ENCODE measurements at regions not wholly inside any gene's neighbourhood (a gene's known extent, or its start where the extent isn't known, plus 50 kb on each side); places are given as distances from the start of the nearest gene placed in this dataset.

GRCh38 chr11:121741761-121742361 is 289.1 kb upstream of the SORL1-AS1 start:
- no peak for DNase-seq (ENCODE audit: low spot score)
- no peak for TF ChIP-seq CTCF (IDR thresholded peaks at IDR 0.05; ENCODE audit: extremely low read depth, missing control alignments)

GRCh38 chr11:121741351-121741760 is 288.6 kb upstream of the SORL1-AS1 start:
- no peak for DNase-seq (ENCODE audit: low spot score)
- no peak for TF ChIP-seq CTCF (IDR thresholded peaks at IDR 0.05; ENCODE audit: extremely low read depth, missing control alignments)

- no peak for TF ChIP-seq CTCF (IDR thresholded peaks at IDR 0.05; ENCODE audit: extremely low read depth, missing control alignments)
- no peak for DNase-seq (ENCODE audit: low spot score)
Observed at GRCh38 chr11:121740902-121741301, 288.1 kb upstream of the SORL1-AS1 start.

GRCh38 chr11:121733858-121734257 is 281.1 kb upstream of the SORL1-AS1 start:
- TF ChIP-seq CTCF (IDR thresholded peaks at IDR 0.05; ENCODE audit: extremely low read depth, missing control alignments) = no peak
- no peak for DNase-seq (ENCODE audit: low spot score)

- TF ChIP-seq CTCF (IDR thresholded peaks at IDR 0.05; ENCODE audit: extremely low read depth, missing control alignments) = no peak
- DNase-seq (ENCODE audit: low spot score) = no peak
Observed at GRCh38 chr11:121727942-121728341, 275.2 kb upstream of the SORL1-AS1 start.

- no peak for DNase-seq (ENCODE audit: low spot score)
- TF ChIP-seq CTCF (IDR thresholded peaks at IDR 0.05; ENCODE audit: extremely low read depth, missing control alignments) = no peak
Observed at GRCh38 chr11:121723246-121723741, 270.5 kb upstream of the SORL1-AS1 start.

GRCh38 chr11:121722431-121723245 is 269.9 kb upstream of the SORL1-AS1 start:
- DNase-seq (ENCODE audit: low spot score) = no peak
- no peak for TF ChIP-seq CTCF (IDR thresholded peaks at IDR 0.05; ENCODE audit: extremely low read depth, missing control alignments)

Measured in GM20000 (cell line).